Loucy (cell line): ENCODE measurements at regions not wholly inside any gene's neighbourhood (a gene's known extent, or its start where the extent isn't known, plus 50 kb on each side); places are given as distances from the start of the nearest gene placed in this dataset.

Experiments used
- H2AFZ ChIP-seq: fragments of 200-600 bp; sonication (generic); 2 replicates; pipeline ENCODE4 v1.6.0; 2016; ENCODE audit warnings: antibody characterized with exemption, mild to moderate bottlenecking, low read length, moderate library complexity
- H3F3A ChIP-seq: fragments of 200-600 bp; 2 replicates; pipeline ENCODE4 v1.6.0; 2016; ENCODE audit warnings: antibody characterized with exemption, low read depth, mild to moderate bottlenecking
- H3K27me3 ChIP-seq: fragments of 200-600 bp; sonication (generic); 2 replicates; pipeline ENCODE4 v1.6.1; 2014; ENCODE audit warnings: low read length, mild to moderate bottlenecking; ENCODE audit not compliant: insufficient read depth, poor library complexity, severe bottlenecking
- H3K36me3 ChIP-seq: fragments of 200-600 bp; sonication (generic); 2 replicates; pipeline ENCODE4 v1.6.1; 2016; ENCODE audit warnings: low read length; ENCODE audit not compliant: insufficient read depth
- H3K4me1 ChIP-seq: fragments of 200-600 bp; sonication (generic); 2 replicates; pipeline ENCODE4 v1.5.1; 2014; ENCODE audit warnings: low read length, mild to moderate bottlenecking; ENCODE audit not compliant: insufficient read depth, poor library complexity, severe bottlenecking
- H3K4me2 ChIP-seq: fragments of 200-600 bp; sonication (generic); 2 replicates; pipeline ENCODE4 v1.6.0; 2014; ENCODE audit warnings: antibody characterized with exemption, low read length, low read depth, mild to moderate bottlenecking; ENCODE audit not compliant: poor library complexity, severe bottlenecking
- H3K4me3 ChIP-seq: fragments of 200-600 bp; sonication (generic); 2 replicates; pipeline ENCODE4 v1.5.1; 2014; ENCODE audit warnings: low read length, mild to moderate bottlenecking, mixed read lengths; ENCODE audit not compliant: poor library complexity, severe bottlenecking
- H3K79me2 ChIP-seq: fragments of 200-600 bp; sonication (generic); 2 replicates; pipeline ENCODE4 v1.6.1; 2014; ENCODE audit warnings: low read length; ENCODE audit not compliant: insufficient read depth
- H3K9ac ChIP-seq: fragments of 200-600 bp; sonication (generic); 2 replicates; pipeline ENCODE4 v1.6.0; 2014; ENCODE audit warnings: mild to moderate bottlenecking, low read depth, low read length, moderate library complexity; ENCODE audit not compliant: poor library complexity, severe bottlenecking
- H3K9me2 ChIP-seq: fragments of 200-600 bp; sonication (generic); replicated peaks from 2 replicates; pipeline ENCODE4 v1.6.1; 2016; ENCODE audit warnings: low read depth, low read length, mixed read lengths
- H3K9me3 ChIP-seq: fragments of 200-600 bp; sonication (generic); 2 replicates; pipeline ENCODE4 v1.6.1; 2014; ENCODE audit warnings: mild to moderate bottlenecking, antibody characterized with exemption, low read length, low read depth; ENCODE audit not compliant: insufficient read depth
- H4K20me1 ChIP-seq: fragments of 200-600 bp; sonication (generic); 2 replicates; pipeline ENCODE4 v1.6.0; 2014; ENCODE audit warnings: antibody characterized with exemption, low read length, mild to moderate bottlenecking; ENCODE audit not compliant: insufficient read depth, poor library complexity, severe bottlenecking
- CTCF ChIP-seq: fragments of 200-600 bp; sonication (generic); conservative IDR thresholded peaks from 2 replicates; pipeline ENCODE4 v1.5.1; 2014; ENCODE audit warnings: mild to moderate bottlenecking, antibody characterized with exemption, low read length
- EZH2phosphoT487 ChIP-seq: fragments of 200-600 bp; IDR thresholded peaks from 2 replicates; pipeline ENCODE4 v1.6.1; 2018; ENCODE audit warnings: antibody characterized with exemption, mild to moderate bottlenecking, moderate library complexity, borderline replicate concordance

GRCh38 chr11:56911312-56911711, 77.4 kb upstream of the OR5AK2 start:
- H3K4me1 ChIP-seq, result no peaks in the 10 kb centered on the region
- no peak overlapping the region for H2AFZ ChIP-seq
- H3K79me2 ChIP-seq, result no peaks in the 10 kb centered on the region
- TF ChIP-seq EZH2phosphoT487 (no peak), CTCF (no peak)
- no peaks in the 10 kb centered on the region for H4K20me1 ChIP-seq
- H3K4me3 ChIP-seq, result no peak overlapping the region
- no peaks in the 10 kb centered on the region for H3K9me3 ChIP-seq
- no peak overlapping the region for H3K4me2 ChIP-seq
- H3K27me3 ChIP-seq, result no peaks in the 10 kb centered on the region
- no peaks in the 10 kb centered on the region for H3K9me2 ChIP-seq
- no peak overlapping the region for H3K9ac ChIP-seq
- no peaks in the 10 kb centered on the region for H3F3A ChIP-seq
- H3K36me3 ChIP-seq, result no peaks in the 10 kb centered on the region

- Histone ChIP-seq H3K79me2 (no peaks in the 10 kb centered on the region), H3K4me1 (no peaks in the 10 kb centered on the region), H3K9me2 (no peaks in the 10 kb centered on the region), H2AFZ (no peak overlapping the region), H3K36me3 (no peaks in the 10 kb centered on the region), H4K20me1 (no peaks in the 10 kb centered on the region), H3F3A (no peaks in the 10 kb centered on the region), H3K4me2 (no peak overlapping the region), H3K4me3 (no peak overlapping the region), H3K9ac (no peak overlapping the region), H3K9me3 (no peaks in the 10 kb centered on the region), H3K27me3 (no peaks in the 10 kb centered on the region)
- no peak for TF ChIP-seq CTCF
- no peak for TF ChIP-seq EZH2phosphoT487
These were observed 77.9 kb upstream of the OR5AK2 start for GRCh38 chr11:56910785-56911184.

- TF ChIP-seq CTCF (no peak), EZH2phosphoT487 (no peak)
- Histone ChIP-seq H3K4me3 (no peak overlapping the region), H3K36me3 (no peaks in the 10 kb centered on the region), H4K20me1 (no peaks in the 10 kb centered on the region), H3K4me1 (no peaks in the 10 kb centered on the region), H3K27me3 (no peaks in the 10 kb centered on the region), H3K9me3 (no peaks in the 10 kb centered on the region), H3K9ac (no peak overlapping the region), H3K79me2 (no peaks in the 10 kb centered on the region), H3K4me2 (no peak overlapping the region), H3F3A (no peaks in the 10 kb centered on the region), H2AFZ (no peak overlapping the region), H3K9me2 (no peaks in the 10 kb centered on the region)
These were observed 78.5 kb upstream of the OR5AK2 start for GRCh38 chr11:56910046-56910773.
